ENCODE measurements at regions not wholly inside any gene's neighbourhood (a gene's known extent, or its start where the extent isn't known, plus 50 kb on each side); places are given as distances from the start of the nearest gene placed in this dataset.

DNA sequence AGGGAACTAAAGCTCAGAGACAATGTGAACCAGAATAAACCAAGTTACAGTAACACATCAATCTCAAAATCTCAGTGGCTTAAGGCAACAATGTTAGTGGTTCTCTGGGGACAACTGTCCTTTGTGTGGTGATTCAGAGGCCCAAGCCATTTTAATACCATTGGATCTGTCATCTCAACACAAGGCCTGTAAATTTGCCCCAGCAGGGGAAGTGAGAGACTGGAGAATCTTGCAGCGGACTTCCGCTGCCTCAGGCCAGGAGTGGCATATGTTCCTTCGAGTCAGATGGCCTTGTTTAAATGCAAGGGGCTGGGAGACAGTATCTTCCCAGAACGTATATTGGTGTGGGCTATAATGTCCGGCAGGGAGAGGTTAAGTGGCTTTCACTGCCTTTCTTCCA lies 126.0 kb downstream of the CD83 start:
- no peak for TF ChIP-seq JUND (IDR thresholded peaks at IDR 0.05)
- no peaks in the 10 kb centered on the region for H3F3A ChIP-seq (replicated peaks; ENCODE audit: insufficient read depth)
- H3K9me2 ChIP-seq, result 0 out of 2 replicates have a peak, but pooled peaks cover 3% of the 10 kb centered on the region
- no peak for DNase-seq
- H3K27me3 ChIP-seq (ENCODE audit: insufficient read depth), result no peaks in the 10 kb centered on the region
- H3K9ac ChIP-seq, result no peak overlapping the region
- H3K4me1 ChIP-seq (ENCODE audit: control insufficient read depth in 1 of 2, insufficient read depth in 2 of 2, low read depth in 1 of 2, low read length in 1 of 2), result no peaks in the 10 kb centered on the region
- no peak overlapping the region for H3K4me2 ChIP-seq
- no peaks in the 10 kb centered on the region for H4K20me1 ChIP-seq (ENCODE audit: insufficient read depth)
- ChIA-PET POLR2A (no interaction called here), CTCF (no interaction called here)
- H3K27ac ChIP-seq (ENCODE audit: low read depth in 2 of 2, low read length in 1 of 2), result no peak overlapping the region
- H2AFZ ChIP-seq (ENCODE audit: low read depth), result no peak overlapping the region
- WGBS (ENCODE audit: low lambda C conversion rate), result 61% methylated on average over 5 of the region's 5 CpGs
- H3K9me3 ChIP-seq, result no peaks in the 10 kb centered on the region
- no peaks in the 10 kb centered on the region for H3K79me2 ChIP-seq (ENCODE audit: insufficient read depth)
- H3K36me3 ChIP-seq (replicated peaks in 1 of 2; ENCODE audit: control insufficient read depth in 1 of 2, insufficient read depth in 2 of 2, low read length in 1 of 2), result no peaks in the 10 kb centered on the region
- no peak overlapping the region for H3K4me3 ChIP-seq (ENCODE audit: low read depth in 2 of 2, low read length in 1 of 2)

DNA sequence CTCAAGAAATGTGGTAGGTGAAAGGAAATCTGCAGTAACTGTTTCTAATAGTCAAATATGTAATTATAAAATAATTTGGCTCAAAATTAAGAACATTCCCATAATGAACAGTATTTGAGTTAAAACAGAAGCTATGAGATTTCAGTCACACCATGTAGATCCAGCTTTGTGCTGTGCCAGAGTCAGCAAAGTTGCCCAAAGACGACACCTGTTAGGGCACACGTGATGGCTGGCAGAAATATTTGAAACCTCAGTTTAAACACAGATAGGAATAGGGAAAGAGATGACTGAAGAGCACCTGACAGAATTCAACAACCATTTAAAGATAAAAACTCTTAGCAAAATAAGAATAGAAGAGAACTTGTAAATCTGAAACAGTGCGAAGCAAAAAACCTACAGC lies 129.3 kb downstream of the CD83 start:
- Histone ChIP-seq H4K20me1 (ENCODE audit: insufficient read depth) (no peaks in the 10 kb centered on the region), H3K4me2 (no peak overlapping the region), H3K9ac (no peak overlapping the region), H2AFZ (ENCODE audit: low read depth) (no peak overlapping the region), H3K9me3 (no peaks in the 10 kb centered on the region), H3K27ac (ENCODE audit: low read depth in 2 of 2, low read length in 1 of 2) (no peak overlapping the region), H3K36me3 (replicated peaks in 1 of 2; ENCODE audit: control insufficient read depth in 1 of 2, insufficient read depth in 2 of 2, low read length in 1 of 2) (no peaks in the 10 kb centered on the region), H3K9me2 (no peaks in the 10 kb centered on the region), H3F3A (replicated peaks; ENCODE audit: insufficient read depth) (no peaks in the 10 kb centered on the region), H3K4me3 (ENCODE audit: low read depth in 2 of 2, low read length in 1 of 2) (no peak overlapping the region), H3K79me2 (ENCODE audit: insufficient read depth) (no peaks in the 10 kb centered on the region), H3K27me3 (ENCODE audit: insufficient read depth) (no peaks in the 10 kb centered on the region), H3K4me1 (ENCODE audit: control insufficient read depth in 1 of 2, insufficient read depth in 2 of 2, low read depth in 1 of 2, low read length in 1 of 2) (no peaks in the 10 kb centered on the region)
- ChIA-PET CTCF (no interaction called here), POLR2A (no interaction called here)
- no peak for DNase-seq
- 32% methylated on average over 3 of the region's 3 CpGs for WGBS (ENCODE audit: low lambda C conversion rate)
- TF ChIP-seq, protein P1, sequence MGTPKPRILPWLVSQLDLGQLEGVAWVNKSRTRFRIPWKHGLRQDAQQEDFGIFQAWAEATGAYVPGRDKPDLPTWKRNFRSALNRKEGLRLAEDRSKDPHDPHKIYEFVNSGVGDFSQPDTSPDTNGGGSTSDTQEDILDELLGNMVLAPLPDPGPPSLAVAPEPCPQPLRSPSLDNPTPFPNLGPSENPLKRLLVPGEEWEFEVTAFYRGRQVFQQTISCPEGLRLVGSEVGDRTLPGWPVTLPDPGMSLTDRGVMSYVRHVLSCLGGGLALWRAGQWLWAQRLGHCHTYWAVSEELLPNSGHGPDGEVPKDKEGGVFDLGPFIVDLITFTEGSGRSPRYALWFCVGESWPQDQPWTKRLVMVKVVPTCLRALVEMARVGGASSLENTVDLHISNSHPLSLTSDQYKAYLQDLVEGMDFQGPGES (IDR thresholded peaks at IDR 0.05; ENCODE audit: low read depth, low read length), result no peak
- no peak for TF ChIP-seq RFX5 (IDR thresholded peaks at IDR 0.05; ENCODE audit: low read length)
- TF ChIP-seq, protein P2, sequence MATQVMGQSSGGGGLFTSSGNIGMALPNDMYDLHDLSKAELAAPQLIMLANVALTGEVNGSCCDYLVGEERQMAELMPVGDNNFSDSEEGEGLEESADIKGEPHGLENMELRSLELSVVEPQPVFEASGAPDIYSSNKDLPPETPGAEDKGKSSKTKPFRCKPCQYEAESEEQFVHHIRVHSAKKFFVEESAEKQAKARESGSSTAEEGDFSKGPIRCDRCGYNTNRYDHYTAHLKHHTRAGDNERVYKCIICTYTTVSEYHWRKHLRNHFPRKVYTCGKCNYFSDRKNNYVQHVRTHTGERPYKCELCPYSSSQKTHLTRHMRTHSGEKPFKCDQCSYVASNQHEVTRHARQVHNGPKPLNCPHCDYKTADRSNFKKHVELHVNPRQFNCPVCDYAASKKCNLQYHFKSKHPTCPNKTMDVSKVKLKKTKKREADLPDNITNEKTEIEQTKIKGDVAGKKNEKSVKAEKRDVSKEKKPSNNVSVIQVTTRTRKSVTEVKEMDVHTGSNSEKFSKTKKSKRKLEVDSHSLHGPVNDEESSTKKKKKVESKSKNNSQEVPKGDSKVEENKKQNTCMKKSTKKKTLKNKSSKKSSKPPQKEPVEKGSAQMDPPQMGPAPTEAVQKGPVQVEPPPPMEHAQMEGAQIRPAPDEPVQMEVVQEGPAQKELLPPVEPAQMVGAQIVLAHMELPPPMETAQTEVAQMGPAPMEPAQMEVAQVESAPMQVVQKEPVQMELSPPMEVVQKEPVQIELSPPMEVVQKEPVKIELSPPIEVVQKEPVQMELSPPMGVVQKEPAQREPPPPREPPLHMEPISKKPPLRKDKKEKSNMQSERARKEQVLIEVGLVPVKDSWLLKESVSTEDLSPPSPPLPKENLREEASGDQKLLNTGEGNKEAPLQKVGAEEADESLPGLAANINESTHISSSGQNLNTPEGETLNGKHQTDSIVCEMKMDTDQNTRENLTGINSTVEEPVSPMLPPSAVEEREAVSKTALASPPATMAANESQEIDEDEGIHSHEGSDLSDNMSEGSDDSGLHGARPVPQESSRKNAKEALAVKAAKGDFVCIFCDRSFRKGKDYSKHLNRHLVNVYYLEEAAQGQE (IDR thresholded peaks at IDR 0.05; ENCODE audit: low read depth, low read length), result no peak
- no peak for TF ChIP-seq JUND (IDR thresholded peaks at IDR 0.05)
- TF ChIP-seq, protein P3, sequence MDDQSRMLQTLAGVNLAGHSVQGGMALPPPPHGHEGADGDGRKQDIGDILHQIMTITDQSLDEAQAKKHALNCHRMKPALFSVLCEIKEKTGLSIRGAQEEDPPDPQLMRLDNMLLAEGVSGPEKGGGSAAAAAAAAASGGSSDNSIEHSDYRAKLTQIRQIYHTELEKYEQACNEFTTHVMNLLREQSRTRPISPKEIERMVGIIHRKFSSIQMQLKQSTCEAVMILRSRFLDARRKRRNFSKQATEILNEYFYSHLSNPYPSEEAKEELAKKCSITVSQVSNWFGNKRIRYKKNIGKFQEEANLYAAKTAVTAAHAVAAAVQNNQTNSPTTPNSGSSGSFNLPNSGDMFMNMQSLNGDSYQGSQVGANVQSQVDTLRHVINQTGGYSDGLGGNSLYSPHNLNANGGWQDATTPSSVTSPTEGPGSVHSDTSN (IDR thresholded peaks at IDR 0.05), result no peak
- no peak for TF ChIP-seq ELF1 (IDR thresholded peaks at IDR 0.05)
- no peak for TF ChIP-seq SMC3 (IDR thresholded peaks at IDR 0.05; ENCODE audit: low read depth, low read length)
- TF ChIP-seq FOXM1 (IDR thresholded peaks at IDR 0.05; ENCODE audit: low read depth), result no peak
- TF ChIP-seq FOXJ3 (CRISPR knock-in tag; IDR thresholded peaks at IDR 0.05), result no peak
- no peak for TF ChIP-seq TEAD4 (IDR thresholded peaks at IDR 0.05; ENCODE audit: borderline replicate concordance, insufficient read depth)
- no peak for TF ChIP-seq RAD21 (IDR thresholded peaks at IDR 0.05; ENCODE audit: low read length)
- TF ChIP-seq GABPA (IDR thresholded peaks at IDR 0.05; ENCODE audit: low read depth), result no peak

Data from SK-N-SH (cell line).